ENCODE measurements at regions not wholly inside any gene's neighbourhood (a gene's known extent, or its start where the extent isn't known, plus 50 kb on each side); places are given as distances from the start of the nearest gene placed in this dataset.

DNA sequence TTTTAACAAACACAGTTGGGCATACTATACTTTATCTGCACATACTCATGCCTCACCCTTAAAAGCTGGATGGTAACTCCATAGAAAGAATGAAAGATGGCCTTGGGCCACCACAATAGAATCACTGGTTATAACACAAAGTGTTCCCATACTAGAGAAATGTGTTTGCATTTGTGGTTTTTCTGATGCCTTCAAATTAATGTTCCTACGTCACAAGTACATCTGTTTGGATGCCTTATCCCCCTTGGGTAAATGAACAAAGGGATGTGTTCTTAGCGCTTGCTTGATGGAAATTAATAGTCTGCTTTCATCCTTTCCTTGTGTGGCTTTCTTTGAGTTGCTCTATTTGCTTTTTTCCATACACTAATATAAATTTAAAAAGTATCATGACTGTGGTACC, 291.1 kb upstream of the PDE4D start:
- intact Hi-C loops (cut with DNase I, micrococcal nuclease): no loop called here
- ChIA-PET POLR2A (no interaction called here), CTCF (no interaction called here)
- no peak for ATAC-seq (ENCODE audit: poor library complexity)
- no peak overlapping the region for H3K27ac Mint-ChIP-seq
- H3K4me3 Mint-ChIP-seq: no peak overlapping the region
- H3K9me3 Mint-ChIP-seq: peaks cover 6% of the 10 kb centered on the region
- DNase-seq: no peak
- TF ChIP-seq, protein P1, sequence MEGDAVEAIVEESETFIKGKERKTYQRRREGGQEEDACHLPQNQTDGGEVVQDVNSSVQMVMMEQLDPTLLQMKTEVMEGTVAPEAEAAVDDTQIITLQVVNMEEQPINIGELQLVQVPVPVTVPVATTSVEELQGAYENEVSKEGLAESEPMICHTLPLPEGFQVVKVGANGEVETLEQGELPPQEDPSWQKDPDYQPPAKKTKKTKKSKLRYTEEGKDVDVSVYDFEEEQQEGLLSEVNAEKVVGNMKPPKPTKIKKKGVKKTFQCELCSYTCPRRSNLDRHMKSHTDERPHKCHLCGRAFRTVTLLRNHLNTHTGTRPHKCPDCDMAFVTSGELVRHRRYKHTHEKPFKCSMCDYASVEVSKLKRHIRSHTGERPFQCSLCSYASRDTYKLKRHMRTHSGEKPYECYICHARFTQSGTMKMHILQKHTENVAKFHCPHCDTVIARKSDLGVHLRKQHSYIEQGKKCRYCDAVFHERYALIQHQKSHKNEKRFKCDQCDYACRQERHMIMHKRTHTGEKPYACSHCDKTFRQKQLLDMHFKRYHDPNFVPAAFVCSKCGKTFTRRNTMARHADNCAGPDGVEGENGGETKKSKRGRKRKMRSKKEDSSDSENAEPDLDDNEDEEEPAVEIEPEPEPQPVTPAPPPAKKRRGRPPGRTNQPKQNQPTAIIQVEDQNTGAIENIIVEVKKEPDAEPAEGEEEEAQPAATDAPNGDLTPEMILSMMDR (IDR thresholded peaks at IDR 0.05): no peak
- no peaks in the 10 kb centered on the region for H3K36me3 Mint-ChIP-seq (ENCODE audit: low read depth)
- Histone ChIP-seq H3K9me3 (ENCODE audit: control insufficient read depth in 1 of 2, insufficient read depth in 1 of 2, low read length in 2 of 2) (peaks cover 0 to 5% of the 10 kb centered on the region in 2 experiments), H3K4me1 (ENCODE audit: insufficient read depth, low read length) (no peaks in the 10 kb centered on the region), H3K4me3 (ENCODE audit: low read length) (no peak overlapping the region), H3K36me3 (ENCODE audit: insufficient read depth, low read length) (no peaks in the 10 kb centered on the region), H3K27me3 (ENCODE audit: control insufficient read depth in 1 of 2, insufficient read depth in 2 of 2, low read length in 2 of 2) (no peaks in the 10 kb centered on the region), H3K27ac (ENCODE audit: low read depth in 1 of 2, low read length in 2 of 2) (no peak overlapping the region)
- no peaks in the 10 kb centered on the region for H3K4me1 Mint-ChIP-seq (ENCODE audit: low read depth)
- no peaks in the 10 kb centered on the region for H3K27me3 Mint-ChIP-seq

- no peak overlapping the region for H3K4me3 ChIP-seq (ENCODE audit: low read length)
- no peaks in the 10 kb centered on the region for H3K4me1 Mint-ChIP-seq (ENCODE audit: low read depth)
- H3K4me1 ChIP-seq (ENCODE audit: insufficient read depth, low read length): no peaks in the 10 kb centered on the region
- no peak overlapping the region for H3K27ac Mint-ChIP-seq
- ChIA-PET CTCF (no interaction called here), POLR2A (no interaction called here)
- ATAC-seq (ENCODE audit: poor library complexity) (no peak), DNase-seq (no peak)
- no peaks in the 10 kb centered on the region for H3K36me3 ChIP-seq (ENCODE audit: insufficient read depth, low read length)
- H3K36me3 Mint-ChIP-seq (ENCODE audit: low read depth): no peaks in the 10 kb centered on the region
- H3K27ac ChIP-seq (ENCODE audit: low read depth in 1 of 2, low read length in 2 of 2): no peak overlapping the region
- peaks cover 6% of the 10 kb centered on the region for H3K9me3 Mint-ChIP-seq
- H3K4me3 Mint-ChIP-seq: no peak overlapping the region
- intact Hi-C loops (cut with DNase I, micrococcal nuclease): no loop called here
- H3K27me3 Mint-ChIP-seq: no peaks in the 10 kb centered on the region
- TF ChIP-seq, protein P1 (IDR thresholded peaks at IDR 0.05): no peak
- peaks cover 0 to 5% of the 10 kb centered on the region in 2 experiments for H3K9me3 ChIP-seq (ENCODE audit: control insufficient read depth in 1 of 2, insufficient read depth in 1 of 2, low read length in 2 of 2)
- no peaks in the 10 kb centered on the region for H3K27me3 ChIP-seq (ENCODE audit: control insufficient read depth in 1 of 2, insufficient read depth in 2 of 2, low read length in 2 of 2)
Observed at GRCh38 chr5:60183881-60184280, 290.4 kb upstream of the PDE4D start.

DNA sequence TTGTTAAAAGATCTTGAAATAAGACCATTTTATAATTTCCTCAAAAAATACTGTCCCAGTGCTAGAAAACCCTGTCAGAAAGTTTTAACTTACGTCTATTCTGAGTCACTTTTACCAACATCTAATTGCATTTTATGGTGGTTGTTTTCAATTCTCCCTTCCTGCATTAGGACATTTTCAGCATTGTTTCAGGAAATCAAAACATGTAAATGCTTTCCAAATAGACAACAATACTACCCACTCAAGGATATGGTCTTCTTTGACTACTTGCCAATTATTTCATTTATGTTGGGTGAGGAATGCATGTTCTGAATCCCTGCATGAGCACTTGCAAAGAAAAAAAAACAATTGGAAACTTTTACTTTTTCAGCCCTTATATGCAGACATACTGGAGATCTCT, 284.6 kb upstream of the PDE4D start:
- H3K27me3 Mint-ChIP-seq: no peaks in the 10 kb centered on the region
- ChIA-PET CTCF (no interaction called here), POLR2A (no interaction called here)
- peaks cover 0 to 5% of the 10 kb centered on the region in 2 experiments for H3K9me3 ChIP-seq (ENCODE audit: control insufficient read depth in 1 of 2, insufficient read depth in 1 of 2, low read length in 2 of 2)
- H3K9me3 Mint-ChIP-seq: peaks cover 5% of the 10 kb centered on the region
- TF ChIP-seq, protein P1 (IDR thresholded peaks at IDR 0.05): no peak
- no peak overlapping the region for H3K4me3 ChIP-seq (ENCODE audit: low read length)
- H3K4me1 Mint-ChIP-seq (ENCODE audit: low read depth): no peaks in the 10 kb centered on the region
- H3K36me3 ChIP-seq (ENCODE audit: insufficient read depth, low read length): no peaks in the 10 kb centered on the region
- no peaks in the 10 kb centered on the region for H3K4me1 ChIP-seq (ENCODE audit: insufficient read depth, low read length)
- intact Hi-C loops (cut with DNase I, micrococcal nuclease): no loop called here
- no peak overlapping the region for H3K27ac Mint-ChIP-seq
- DNase-seq (no peak), ATAC-seq (ENCODE audit: poor library complexity) (no peak)
- no peaks in the 10 kb centered on the region for H3K36me3 Mint-ChIP-seq (ENCODE audit: low read depth)
- H3K4me3 Mint-ChIP-seq: no peak overlapping the region
- no peak overlapping the region for H3K27ac ChIP-seq (ENCODE audit: low read depth in 1 of 2, low read length in 2 of 2)
- H3K27me3 ChIP-seq (ENCODE audit: control insufficient read depth in 1 of 2, insufficient read depth in 2 of 2, low read length in 2 of 2): no peaks in the 10 kb centered on the region
